Hepatic stellate cell (primary cell): ENCODE measurements at regions not wholly inside any gene's neighbourhood (a gene's known extent, or its start where the extent isn't known, plus 50 kb on each side); places are given as distances from the start of the nearest gene placed in this dataset.
"Not testable (repeated sequence)": the region's sequence is repeated elsewhere in the genome, so short reads cannot be mapped to it uniquely, and the experiment has no call there.

ENCODE experiments used
- DNase-seq: peaks from one replicate; pipeline ENCODE4 v3.0.0; 2011; ENCODE audit warnings: low spot score

GRCh38 chr5:174984863-174985262 is 260.5 kb downstream of the MSX2 start:
- DNase-seq, result no peak

DNA sequence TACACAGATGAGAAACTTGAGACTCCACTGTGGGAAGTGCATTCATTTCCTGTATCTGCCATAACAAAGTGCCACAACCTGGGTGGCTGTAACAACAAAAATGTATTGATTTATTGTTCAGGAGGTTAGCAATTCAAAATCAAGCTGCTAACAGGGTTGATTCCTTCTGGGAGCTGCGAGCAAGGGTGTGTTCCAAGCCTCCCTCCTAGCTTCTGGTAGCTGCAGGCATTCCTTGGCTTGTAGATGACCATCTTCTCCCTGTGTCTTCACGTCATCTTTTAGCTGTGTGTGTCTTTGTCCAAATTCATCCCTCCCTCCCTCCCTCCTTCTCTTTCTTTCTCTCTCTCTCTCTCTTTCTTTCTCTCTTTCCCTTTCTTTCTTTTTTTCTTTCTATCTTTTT is 258.1 kb downstream of the MSX2 start:
- no peak for DNase-seq

GRCh38 chr5:174981416-174981815 is 257.0 kb downstream of the MSX2 start:
- no peak for DNase-seq

DNA sequence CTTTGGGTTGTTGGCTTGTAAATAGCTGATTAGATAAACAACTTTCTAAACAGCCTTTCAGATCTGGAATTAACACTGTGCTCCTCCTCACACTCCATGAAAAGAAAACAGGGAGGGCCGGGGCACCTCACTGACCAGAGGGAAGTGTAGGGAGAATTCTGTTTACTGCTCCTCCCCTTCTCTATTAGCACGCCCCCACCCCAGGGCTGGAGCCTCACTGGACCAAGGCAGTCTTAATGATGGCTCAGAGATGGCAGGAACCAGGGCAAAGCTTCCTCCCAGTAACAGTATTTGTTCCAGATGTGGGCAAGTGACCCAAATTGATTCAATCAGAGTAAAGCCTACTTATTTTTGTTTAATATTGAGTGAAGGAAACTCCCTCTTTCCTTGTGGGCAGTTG is 256.6 kb downstream of the MSX2 start:
- no peak for DNase-seq

DNA sequence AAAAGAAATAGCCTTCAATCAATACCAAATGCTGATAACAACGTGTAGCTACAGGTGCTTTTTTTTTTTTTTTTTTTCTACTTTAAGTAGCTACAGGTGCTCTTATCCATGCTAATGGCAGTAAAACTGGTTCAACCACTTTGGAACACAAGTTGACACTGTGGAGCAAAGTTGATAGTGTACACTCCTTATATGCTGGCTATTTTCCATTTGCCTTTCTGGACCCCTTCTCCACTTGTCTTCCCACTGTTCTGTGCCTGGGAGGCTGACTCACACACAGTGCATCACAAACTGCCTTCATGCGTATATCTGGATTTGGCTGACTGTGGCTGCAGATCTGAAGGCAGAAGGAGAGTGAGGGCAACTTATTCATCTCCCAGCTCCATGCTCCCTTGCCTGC is 247.9 kb downstream of the MSX2 start:
- DNase-seq, result no peak

- no peak for DNase-seq
These were observed 246.8 kb downstream of the MSX2 start for GRCh38 chr5:174971210-174971609.

GRCh38 chr5:174970502-174970901 is 246.1 kb downstream of the MSX2 start:
- DNase-seq, result no peak

GRCh38 chr5:174953871-174954270 is 229.5 kb downstream of the MSX2 start:
- no peak for DNase-seq

DNA sequence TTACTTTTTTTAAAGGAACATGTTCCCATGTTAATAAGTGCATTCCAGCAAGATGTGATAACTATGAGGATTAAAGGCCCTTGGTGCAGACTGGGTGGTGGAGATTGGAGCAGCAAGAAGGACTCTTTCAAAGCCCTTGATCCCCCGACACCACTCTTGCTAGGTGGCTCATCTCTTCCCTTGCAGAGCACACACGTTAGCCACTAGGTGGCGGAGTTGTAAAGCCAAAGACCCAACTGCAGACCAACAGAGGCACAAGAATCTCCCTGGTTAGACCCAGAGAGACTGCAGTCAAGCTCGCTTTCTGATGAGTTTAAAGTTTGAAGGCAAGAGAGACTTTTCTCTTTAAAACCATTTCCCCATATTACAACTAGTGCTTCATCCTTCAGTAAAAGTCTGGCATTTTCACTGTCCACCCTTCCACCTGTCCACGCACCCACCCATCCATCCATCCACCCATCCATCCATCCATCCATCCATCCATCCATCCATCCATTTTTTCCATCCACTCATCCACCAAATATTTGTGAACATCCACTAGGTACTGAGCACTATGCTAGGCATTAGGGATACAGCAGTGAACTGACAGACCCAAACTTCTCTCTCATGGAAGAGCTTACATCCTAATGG is 226.9 kb downstream of the MSX2 start:
- peak; percentile 66 for DNase-seq

- DNase-seq, result no peak
These were observed 223.2 kb downstream of the MSX2 start for GRCh38 chr5:174947548-174947947.

GRCh38 chr5:174945853-174946252 is 221.5 kb downstream of the MSX2 start:
- DNase-seq, result no peak

- DNase-seq, result no peak
These were observed 219.4 kb downstream of the MSX2 start for GRCh38 chr5:174943785-174944184.

DNA sequence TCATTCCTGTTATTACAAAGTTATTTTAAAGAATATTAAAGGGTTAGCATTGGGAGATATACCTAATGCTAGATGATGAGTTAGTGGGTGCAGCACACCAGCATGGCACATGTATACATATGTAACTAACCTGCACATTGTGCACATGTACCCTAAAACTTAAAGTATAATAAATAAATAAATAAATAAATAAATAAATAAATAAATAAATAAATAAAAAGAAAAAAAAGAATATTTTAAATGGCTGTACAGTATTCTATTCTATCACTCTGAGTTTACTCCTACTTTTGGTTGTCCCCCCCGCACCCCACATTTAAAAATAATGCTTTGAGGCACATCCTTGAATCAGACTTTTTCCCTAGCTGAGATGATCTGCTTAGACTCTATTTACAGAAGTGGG is 218.6 kb downstream of the MSX2 start:
- DNase-seq, result not testable (repeated sequence)

DNA sequence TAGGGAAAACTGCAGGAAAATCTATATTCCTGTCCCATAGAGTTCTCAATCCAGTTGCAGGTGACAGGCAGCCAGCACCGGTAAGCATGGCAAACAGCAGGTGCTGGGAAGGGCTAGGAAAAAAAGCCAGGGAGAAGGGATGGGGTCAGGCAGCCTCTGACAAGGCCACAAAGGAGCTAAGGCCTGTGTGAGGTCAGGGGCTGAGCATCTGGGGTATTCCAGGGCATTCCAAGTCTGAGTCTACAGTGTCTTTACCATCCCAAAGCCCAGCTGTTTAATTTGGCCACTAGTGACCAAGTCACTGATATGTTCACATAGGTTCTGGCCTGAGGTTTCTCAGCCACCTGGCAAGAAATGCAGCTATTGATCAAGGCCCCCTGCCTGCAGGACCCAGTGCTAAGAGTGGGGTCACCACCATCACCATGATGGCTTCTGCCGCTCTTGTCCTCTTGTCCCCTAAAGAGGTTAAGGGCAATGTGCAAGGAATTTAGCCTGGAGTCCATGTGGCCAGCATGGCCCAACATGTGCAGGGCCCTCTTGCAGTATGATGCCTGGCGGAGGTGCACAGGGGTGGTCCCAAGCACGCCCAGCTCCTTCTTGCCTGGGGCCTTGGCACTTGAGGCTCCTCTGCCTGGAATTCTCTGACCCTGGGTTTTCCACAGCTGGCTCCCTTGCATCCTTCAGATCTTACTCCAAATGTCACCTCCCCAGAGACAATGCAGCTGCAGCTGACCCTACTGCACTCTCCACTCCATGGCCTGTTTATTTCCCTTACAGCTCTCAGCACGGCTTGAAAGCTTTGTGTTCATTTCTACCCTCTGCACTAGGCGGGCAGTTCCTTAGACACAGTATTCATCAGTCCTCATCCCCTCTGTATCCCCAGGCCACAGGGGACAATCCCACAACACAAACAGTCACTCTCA is 213.1 kb downstream of the MSX2 start:
- DNase-seq, result no peak

GRCh38 chr5:174935854-174936474 is 211.6 kb downstream of the MSX2 start:
- peak; percentile 51 for DNase-seq

- not testable (repeated sequence) for DNase-seq
These were observed 206.7 kb downstream of the MSX2 start for GRCh38 chr5:174931033-174931432.

- DNase-seq, result no peak
These were observed 201.2 kb downstream of the MSX2 start for GRCh38 chr5:174925586-174925985.

DNA sequence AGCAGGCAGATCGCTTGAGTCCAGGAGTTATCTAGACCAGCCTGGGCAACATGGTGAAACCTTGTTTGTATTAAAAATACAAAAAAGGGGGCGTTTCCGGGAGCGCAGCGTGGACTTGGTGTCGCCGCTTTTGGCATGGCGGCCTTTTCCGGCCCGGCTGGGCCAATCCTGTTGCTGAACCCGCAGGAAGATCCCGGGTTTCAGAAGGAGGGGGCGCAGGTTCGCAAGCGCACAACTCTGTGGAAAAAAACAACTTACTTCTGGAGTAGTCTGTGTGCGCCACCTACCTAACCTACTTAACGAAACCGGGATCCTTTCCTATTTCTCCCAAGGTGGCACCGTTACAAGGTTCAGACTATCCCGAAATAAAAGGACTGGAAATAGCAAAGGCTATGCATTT is 198.6 kb downstream of the MSX2 start:
- no peak for DNase-seq

- no peak for DNase-seq
These were observed 196.6 kb downstream of the MSX2 start for GRCh38 chr5:174920906-174921550.

- no peak for DNase-seq
These were observed 195.0 kb downstream of the MSX2 start for GRCh38 chr5:174919351-174919750.

DNA sequence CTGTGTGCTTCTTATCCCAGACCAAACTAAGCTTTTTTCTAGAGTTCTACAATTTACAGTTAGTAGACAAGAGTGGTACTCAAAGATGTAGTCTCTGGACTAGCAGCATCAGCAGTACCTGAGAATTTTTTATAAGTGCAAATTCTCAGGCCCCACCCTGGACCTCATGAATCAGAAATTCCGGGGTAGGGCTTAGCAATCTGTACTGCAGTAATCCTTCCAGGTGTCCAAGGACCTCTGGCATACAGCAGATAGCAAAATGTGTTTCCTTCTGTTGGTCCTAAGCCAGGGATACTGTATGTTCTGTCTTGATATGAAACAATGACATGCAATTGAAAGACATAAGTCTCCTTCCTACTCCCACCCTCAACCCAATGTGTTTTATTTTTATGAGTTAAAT is 194.3 kb downstream of the MSX2 start:
- no peak for DNase-seq

DNA sequence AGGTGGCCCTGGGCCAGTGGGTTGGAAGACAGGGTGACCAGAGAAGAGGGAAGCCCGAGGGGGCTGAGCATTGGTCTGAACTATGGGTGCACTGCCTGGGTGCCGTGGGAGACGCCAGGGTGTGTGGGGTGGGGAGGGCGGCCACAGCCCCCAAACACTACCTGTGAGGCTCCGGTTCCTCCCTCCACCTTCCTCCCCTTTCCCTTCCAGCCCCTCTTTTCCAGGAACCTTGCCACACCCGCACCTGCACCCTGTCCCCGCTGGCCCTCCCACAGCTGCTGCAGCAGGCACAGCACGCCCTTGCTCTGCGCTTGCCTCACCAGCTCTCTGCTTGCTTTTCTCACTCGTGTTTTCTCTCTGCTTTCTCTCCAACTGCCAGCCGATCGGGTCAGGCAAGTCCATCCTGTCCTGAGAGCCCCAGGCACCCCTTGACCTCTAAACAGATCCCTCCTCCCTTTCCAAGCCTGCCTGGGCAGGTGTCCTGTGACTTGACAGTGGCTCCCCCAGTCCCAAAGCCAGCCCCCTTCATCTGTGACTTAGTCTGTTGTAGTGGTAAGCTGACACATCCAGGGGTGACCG is 193.7 kb downstream of the MSX2 start:
- no peak for DNase-seq
